ENCODE measurements at regions not wholly inside any gene's neighbourhood (a gene's known extent, or its start where the extent isn't known, plus 50 kb on each side); places are given as distances from the start of the nearest gene placed in this dataset.
"Not testable (repeated sequence)": the region's sequence is repeated elsewhere in the genome, so short reads cannot be mapped to it uniquely, and the experiment has no call there.

DNA sequence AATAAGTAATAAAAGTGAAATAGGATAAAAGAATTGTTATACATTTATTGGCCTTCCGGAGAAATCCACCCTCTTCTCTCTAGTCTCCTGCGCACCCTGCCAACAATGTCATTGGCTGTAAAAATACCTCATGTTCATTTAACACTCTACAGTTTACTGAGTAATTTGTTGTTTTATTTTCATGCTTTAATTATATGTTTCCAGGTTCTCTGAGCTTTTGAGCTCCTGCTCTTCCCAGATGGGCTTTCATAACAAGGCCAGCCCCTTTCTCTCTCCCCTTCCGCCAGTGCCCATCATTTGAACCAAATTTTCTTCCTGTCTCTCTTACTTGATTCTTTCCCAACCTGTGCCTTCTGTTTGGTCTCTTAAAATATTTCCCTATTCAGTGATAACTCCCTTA is 144.6 kb upstream of the PRSS1 start:
- DNase-seq (ENCODE audit: low read depth), result no peak

DNA sequence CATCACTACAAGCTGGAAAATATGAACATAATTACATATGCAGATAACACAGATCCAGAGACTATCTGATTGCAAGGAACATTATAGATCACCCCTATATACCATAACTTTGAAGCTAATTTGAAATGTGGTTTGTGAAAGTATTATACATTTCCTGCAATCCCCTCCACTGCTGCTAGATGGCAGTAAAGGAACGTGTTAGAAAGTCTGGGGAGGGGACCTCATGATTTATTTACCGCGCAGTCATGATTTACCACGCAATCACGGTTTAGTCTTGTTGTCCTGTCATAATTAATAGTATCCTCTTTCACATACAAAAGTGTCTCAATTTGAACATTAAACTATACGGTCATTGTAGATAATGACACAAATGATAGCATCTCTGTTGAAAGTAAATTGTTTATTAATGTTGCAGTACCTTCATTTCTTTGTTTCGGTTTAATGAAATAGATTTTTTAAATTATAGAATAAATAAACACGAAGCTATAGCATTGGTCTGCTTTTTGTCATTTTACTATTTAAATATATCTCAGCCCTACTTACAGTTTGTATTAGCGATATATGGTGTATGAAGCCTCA is 145.3 kb upstream of the PRSS1 start:
- DNase-seq (ENCODE audit: low read depth), result peak; percentile 64

DNA sequence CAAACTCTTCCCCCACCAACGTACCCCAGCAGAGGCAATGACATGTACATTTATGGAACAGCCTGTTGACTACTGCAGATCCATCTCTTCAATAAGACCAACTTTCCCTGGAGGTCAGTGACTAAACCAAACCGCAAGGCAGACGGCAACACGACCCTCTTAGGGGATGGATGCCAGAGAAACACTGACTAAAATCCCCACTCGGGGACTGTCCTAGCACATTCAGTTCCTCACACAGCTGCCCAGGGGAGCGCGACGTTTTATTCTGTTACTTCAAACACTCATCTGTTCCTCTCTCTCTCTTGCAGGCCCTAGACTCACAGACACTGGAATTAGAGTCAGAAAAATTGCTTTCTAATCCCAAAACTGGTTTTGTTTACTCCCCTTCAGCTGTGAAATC is 146.5 kb upstream of the PRSS1 start:
- peak; percentile 22 for DNase-seq (ENCODE audit: low read depth)

DNA sequence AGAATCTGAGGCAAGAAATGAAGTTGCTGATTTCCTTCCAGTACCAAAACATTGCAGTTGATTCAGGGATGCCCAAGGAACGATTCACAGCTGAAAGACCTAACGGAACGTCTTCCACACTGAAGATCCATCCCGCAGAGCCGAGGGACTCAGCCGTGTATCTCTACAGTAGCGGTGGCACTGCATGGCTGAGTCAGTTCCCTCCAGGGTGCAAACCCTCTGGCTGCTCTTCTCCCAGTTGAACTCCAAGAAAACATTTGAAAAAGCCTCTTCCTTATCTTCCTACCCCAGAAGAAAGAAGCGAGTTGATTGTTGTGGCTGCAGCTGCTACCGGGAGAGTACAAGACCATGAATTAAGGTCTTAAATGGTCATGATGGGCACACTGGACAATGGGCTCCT is 147.1 kb upstream of the PRSS1 start:
- no peak for DNase-seq (ENCODE audit: low read depth)

DNA sequence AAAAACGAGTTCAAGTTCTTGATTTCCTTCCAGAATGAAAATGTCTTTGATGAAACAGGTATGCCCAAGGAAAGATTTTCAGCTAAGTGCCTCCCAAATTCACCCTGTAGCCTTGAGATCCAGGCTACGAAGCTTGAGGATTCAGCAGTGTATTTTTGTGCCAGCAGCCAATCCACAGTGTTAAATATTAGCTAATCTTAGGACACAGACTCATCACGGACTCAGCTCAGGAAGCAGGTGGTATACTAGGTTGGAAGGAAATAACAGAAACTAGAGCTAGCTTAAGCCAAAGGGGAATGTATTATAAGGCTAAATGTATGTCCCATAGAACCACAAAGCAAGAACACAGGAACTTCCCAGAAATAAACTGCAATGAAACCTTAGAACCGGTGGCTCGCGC is 151.0 kb upstream of the PRSS1 start:
- DNase-seq (ENCODE audit: low read depth), result no peak

DNA sequence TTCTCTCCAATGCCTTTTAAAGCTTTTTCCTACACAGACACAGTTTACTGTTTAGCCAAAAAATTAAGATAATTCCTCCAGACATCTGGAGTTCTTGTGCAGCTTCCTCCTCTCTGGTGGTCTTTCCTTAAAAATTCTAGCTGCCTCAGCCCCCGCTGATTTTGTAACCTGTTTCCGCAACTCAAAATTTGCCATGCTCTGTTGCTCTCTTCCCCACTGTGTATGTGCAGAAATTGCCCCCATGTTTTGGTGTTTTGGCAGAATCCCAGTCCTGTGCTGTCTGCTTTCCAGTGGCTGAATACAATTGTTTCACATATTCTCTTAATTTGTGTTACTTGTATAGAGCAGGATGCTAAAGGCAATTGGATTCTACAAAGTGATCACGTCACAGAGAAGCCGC is 151.7 kb upstream of the PRSS1 start:
- DNase-seq (ENCODE audit: low read depth), result no peak

DNA sequence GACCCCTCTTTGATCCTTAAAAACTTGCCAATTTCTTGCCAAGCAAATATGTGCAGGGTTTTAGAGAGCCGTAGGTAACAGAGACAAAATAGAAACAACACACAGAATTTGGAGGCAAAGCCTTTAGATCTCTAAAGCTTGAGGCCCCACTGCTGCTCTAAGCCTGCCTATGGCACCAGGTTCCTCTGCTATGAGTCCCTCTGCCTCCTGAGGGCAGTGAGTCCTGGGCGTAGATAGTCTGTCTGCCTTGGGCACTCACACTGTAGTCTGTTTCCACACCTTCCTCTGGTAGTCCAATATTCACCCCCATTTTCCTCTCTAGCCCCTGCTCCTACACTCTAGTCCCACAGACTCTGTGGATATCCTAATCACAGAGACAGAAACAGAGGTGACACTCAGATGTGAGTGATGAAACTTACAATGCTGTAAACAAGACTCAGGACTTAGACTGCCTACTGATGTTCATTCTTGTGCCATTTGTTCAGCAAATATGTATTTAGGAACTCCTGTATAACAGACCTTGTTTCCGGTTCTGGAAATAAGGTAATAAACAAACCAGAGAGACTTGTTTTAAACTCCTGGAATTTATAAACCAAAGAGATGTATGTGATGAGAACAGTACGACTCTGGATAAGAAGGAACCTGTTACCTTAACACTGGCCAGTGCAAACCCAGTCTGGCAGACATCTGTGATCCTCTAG is 153.3 kb upstream of the PRSS1 start:
- no peak for DNase-seq (ENCODE audit: low read depth)

DNA sequence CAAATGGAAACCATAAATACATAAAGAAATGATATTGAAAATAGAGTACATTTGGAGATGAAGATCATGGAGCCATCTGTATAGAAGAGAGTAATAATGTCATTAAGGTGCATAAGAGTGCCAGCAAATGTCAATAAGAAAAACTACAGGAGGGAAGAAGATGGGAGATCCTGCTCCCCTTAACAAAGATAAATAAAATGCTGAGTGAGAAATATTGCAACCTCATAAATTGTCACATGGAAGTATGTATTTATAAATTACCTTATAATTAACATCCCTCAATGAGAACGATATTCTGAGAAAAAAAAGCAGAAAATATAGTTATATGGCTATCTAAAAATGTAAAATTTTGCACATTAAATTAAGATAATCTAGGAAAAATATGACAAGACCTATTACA is 155.2 kb upstream of the PRSS1 start:
- no peak for DNase-seq (ENCODE audit: low read depth)

DNA sequence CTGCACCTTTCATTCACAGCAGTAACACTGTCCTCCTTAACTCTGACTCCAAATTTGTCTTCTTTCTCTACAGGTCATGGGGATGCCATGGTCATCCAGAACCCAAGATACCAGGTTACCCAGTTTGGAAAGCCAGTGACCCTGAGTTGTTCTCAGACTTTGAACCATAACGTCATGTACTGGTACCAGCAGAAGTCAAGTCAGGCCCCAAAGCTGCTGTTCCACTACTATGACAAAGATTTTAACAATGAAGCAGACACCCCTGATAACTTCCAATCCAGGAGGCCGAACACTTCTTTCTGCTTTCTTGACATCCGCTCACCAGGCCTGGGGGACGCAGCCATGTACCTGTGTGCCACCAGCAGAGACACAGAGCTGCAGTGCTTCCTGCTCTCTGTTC is 156.2 kb upstream of the PRSS1 start:
- no peak for DNase-seq (ENCODE audit: low read depth)

DNA sequence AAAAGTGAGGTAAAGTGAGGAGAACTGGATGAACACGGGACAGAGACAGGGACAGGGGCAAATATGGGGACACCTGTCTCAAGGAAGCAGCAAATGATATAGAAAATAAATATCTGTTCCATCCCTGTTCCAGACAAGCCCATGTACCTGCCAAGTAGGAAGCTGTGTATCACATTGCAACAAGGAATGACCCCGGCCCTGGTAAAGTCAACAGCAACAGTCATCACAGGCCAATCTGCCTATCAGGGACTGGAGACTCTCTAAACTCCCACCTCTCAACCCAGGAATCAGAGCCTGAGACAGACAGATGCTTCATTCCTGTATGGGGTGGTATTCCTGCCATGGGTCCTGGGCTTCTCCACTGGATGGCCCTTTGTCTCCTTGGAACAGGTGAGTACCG is 156.6 kb upstream of the PRSS1 start:
- DNase-seq (ENCODE audit: low read depth), result no peak

DNA sequence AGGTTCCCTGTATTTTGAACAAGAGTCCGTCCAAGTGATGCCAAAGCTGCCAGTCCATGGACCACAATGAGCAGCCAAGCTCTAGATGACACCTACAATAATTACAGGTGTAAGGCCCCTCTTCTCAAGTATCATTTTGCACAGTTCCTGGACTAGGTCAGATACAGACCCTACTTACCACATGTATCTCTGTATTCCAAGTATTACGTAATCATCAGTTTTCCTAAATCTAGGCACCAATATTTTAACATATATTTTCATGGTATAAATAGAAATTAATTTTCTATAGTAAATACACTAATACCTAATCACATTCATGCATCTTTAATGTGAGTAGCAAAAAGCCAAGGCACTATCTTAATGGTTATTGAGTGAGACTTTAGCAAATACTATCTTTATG is 157.0 kb upstream of the PRSS1 start:
- DNase-seq (ENCODE audit: low read depth), result no peak

DNA sequence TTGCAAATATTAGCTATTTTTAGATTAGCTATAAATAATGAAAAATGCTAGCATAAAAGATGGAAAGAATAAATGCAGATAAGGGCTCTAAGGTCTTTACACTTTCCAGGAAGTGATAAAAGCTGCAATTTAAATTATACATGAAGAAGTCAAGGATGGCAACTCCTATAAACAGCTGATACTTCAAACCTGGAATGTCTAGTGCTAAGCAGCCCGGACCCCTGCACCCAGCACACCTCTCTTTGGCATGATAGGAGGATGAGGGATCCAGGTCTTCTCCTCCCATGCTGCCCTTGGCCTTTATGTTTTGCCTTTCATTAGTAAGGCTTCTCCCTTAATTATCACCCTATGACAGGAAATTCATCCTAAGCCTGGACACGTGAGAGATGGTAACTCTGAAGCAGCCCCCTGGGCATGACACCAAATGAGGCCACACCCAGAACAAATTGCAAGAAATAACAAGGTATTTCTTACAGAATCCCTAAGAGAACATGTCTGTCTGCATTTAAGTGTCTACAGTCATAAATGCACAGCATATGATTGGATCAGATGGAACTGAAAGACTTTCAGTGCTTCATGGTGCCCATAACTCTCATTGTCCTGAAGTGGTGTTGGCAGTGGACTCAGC is 158.3 kb upstream of the PRSS1 start:
- no peak for DNase-seq (ENCODE audit: low read depth)

DNA sequence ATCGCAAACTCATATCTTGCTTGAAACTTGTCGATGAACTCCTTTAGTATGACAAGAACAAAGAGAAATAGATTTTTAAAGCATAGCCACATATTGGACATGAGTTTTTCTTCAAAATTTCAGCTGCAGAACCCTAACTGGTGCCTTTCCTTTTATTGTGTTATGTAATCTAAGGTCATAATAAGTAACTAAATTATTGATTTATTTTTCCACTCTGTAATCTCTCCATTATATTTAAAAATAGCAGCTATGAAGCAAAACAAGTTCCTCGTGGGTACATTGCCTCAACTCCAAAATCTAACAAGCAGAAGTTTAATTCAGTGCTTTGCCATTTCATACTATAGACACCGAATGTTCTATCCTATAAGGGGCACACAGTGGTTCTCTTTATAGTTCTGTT is 159.2 kb upstream of the PRSS1 start:
- DNase-seq (ENCODE audit: low read depth), result no peak

DNA sequence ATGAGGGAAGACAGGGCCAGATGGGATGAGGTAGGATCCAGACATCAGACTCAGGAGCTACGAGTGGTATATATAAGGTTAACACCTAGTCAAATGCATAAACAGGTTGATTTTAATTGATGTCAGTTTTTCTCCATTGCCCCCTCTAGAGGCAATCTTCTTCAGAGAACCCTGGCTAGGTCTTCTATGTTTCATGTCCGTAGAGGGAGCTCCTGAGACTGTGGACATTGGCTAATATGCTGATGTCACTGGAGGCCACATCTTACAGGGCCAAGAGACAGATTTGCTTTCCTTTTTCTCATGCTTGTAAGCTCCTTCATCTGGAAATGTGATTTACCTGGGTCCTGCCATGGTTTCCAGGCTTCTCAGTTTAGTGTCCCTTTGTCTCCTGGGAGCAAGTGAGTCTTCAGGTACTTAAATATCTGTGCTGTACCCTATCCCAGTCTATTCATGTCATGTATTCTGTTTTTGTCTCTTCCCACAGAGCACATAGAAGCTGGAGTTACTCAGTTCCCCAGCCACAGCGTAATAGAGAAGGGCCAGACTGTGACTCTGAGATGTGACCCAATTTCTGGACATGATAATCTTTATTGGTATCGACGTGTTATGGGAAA is 161.6 kb upstream of the PRSS1 start:
- peak; percentile 76 for DNase-seq (ENCODE audit: low read depth)

DNA sequence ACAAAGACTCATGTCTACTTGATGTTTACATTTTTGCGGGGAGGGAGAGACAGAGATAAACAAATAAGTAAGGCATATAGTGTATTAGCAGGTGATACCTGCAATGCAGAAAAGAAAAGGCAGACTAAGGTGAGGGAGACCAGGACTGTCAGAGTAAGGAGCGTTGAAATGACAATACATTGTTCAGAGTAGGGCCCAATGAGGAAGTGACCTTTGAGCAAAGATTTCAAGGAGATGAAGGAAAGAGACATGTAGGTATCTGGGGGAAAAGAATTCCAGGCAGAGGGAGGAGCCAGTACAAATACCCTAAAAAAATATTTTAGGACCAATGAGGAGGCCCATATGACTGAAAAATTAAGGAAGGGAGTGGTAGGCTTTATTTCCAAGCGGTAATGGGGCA is 162.7 kb upstream of the PRSS1 start:
- DNase-seq (ENCODE audit: low read depth), result no peak

DNA sequence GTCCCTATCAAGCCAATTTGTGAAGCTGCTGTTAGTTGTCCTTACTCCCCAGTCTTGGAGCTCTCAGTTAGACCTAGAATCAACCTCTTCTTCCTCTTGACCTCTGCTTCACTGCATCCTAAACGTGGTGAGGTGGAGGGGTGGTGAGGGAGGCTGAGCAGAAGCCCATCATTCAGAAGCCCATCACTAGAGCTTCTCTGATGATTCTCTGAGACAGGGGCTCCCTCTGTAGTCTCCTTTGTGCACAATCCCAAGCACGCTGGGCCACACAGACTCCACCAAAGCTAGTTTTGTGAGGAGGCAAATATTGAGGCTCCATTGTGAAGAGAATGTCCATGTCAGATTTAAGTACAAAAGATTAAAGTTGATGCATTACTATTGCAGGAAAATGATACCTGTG is 163.8 kb upstream of the PRSS1 start:
- DNase-seq (ENCODE audit: low read depth), result no peak

DNA sequence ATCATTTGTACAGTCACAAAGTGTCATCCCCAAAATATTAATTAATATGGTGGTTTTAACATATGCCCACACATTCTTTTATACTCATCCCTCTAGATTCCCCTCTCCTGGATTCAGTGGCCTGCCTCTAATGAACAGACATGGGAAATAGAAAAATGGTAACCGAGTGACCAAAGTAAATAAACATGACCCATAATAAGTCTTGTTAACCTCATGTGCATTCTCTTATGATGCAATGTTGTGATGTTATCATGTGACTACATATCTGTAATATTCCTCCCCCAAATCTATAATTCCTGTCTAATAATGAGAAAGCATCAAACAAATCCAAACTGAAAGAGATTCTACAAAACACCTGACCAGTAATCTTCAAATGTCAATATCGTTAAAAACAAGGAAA is 164.5 kb upstream of the PRSS1 start:
- DNase-seq (ENCODE audit: low read depth), result no peak

DNA sequence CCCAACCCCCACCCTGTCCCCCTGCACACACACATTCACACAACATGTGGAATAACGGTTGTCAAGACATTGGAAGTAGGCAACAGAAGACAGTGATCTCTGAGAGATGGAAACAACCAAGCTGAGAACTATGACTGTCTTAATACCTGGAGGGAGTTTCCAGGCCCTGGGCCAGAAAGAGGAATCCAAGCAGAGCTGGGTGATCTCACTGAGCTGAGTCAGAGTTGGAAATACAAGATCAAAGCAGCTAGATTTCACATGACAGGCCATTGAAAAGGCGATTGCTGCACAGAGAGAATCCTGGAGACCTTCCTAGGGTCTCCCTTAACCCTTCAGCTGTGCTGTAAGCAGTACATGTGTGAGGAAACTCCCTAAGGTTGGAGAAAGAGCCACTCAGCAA is 165.8 kb upstream of the PRSS1 start:
- peak; percentile 92 for DNase-seq (ENCODE audit: low read depth)

DNA sequence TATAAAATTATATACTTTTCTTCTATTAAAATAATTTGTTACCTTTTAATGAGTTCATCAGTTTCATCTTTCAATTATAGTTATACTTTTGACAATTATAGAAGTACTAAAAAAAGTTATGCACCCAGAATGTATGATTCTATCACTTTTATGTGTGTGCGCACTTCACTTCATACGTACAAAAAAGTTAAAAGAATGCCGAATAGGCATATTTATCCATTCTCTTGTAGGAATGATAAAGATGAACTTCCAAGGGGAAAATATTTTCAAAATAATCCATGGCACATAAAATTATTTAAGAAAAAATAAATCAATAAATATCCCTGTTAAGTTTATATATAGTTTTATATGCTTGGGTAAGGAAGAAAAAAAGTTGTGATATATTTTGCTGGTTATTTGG is 166.9 kb upstream of the PRSS1 start:
- DNase-seq (ENCODE audit: low read depth), result no peak

DNA sequence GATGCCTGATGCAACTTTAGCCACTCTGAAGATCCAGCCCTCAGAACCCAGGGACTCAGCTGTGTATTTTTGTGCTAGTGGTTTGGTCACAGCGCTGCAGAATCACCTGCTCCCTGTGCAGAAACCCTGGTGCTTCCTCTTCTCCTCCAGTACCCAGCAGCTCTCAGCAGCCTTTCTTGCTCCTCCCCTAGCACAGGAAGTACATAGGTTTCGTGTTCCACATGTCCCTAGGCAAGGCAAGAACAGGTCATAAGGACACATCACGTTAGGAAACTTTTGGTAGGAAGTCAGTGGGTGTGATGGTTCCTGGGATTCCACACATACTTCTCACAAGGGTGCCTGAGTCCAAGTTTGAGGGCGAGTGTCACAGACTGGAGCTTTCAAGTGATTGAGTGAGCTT is 167.9 kb upstream of the PRSS1 start:
- no peak for DNase-seq (ENCODE audit: low read depth)

DNA sequence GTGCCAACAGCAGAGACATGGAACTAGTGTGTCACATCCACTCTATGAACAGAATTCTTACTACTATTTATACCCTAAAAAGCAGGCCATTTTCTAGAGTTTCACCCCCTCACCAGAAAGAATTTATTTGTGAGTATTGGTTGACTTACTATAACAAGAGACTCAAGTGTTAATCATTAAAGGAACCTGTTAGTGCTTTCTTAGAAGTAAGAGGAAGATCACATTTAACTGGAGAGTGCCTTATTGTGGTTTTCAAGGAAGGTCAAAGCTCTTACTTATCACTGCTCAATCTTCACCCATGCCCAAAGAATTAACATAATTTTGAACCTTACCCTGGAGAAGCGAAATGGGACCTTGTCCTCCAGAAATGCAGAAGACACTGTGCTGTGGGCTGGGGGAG is 169.3 kb upstream of the PRSS1 start:
- DNase-seq (ENCODE audit: low read depth), result no peak

DNA sequence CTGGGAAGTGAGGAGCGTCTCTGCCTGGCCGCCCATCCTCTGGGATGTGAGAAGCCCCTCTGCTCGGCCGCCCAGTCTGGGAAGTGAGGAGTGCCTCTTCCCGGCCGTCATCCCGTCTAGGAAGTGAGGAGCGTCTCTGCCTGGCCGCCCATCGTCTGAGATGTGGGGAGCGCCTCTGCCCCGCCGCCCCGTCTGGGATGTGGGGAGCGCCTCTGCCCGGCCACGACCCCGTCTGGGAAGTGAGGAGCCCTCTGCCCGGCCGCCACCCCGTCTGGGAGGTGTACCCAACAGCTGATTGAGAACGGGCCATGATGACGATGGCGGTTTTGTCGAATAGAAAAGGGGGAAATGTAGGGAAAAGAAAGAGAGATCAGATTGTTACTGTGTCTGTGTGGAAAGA is 173.9 kb upstream of the PRSS1 start:
- DNase-seq (ENCODE audit: low read depth), result not testable (repeated sequence)

DNA sequence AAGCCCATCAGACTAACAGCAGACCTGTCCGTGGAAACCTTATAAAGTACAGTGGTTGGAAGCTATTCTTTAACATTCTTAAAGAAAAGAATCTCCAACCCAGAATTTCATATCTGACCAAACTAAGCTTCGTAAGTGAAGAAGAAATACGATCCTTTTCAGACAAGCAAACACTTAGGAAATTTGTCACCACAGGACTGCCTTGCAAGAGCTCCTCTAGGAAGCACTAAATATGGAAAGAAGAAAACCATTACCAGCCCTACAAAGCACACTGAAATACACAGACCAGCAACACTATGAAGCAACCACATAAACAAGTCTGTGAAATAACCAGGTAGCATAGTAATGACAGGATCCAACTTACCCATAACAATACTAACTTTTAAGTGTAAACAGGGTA is 177.7 kb upstream of the PRSS1 start:
- no peak for DNase-seq (ENCODE audit: low read depth)

Data from HT1080 (cell line).